ENCODE measurements at regions not wholly inside any gene's neighbourhood (a gene's known extent, or its start where the extent isn't known, plus 50 kb on each side); places are given as distances from the start of the nearest gene placed in this dataset.

GRCh38 chr18:73945130-73945792 is 202.4 kb downstream of the FBXO15 start:
- Histone ChIP-seq H3K9me3 (no peaks in the 10 kb centered on the region), H3K27me3 (ENCODE audit: low read depth) (no peaks in the 10 kb centered on the region), H3K4me1 (no peaks in the 10 kb centered on the region), H3K27ac (no peak overlapping the region), H3K36me3 (no peaks in the 10 kb centered on the region), H3K4me3 (no peak overlapping the region)
- no peak for DNase-seq
- TF ChIP-seq, protein P1, sequence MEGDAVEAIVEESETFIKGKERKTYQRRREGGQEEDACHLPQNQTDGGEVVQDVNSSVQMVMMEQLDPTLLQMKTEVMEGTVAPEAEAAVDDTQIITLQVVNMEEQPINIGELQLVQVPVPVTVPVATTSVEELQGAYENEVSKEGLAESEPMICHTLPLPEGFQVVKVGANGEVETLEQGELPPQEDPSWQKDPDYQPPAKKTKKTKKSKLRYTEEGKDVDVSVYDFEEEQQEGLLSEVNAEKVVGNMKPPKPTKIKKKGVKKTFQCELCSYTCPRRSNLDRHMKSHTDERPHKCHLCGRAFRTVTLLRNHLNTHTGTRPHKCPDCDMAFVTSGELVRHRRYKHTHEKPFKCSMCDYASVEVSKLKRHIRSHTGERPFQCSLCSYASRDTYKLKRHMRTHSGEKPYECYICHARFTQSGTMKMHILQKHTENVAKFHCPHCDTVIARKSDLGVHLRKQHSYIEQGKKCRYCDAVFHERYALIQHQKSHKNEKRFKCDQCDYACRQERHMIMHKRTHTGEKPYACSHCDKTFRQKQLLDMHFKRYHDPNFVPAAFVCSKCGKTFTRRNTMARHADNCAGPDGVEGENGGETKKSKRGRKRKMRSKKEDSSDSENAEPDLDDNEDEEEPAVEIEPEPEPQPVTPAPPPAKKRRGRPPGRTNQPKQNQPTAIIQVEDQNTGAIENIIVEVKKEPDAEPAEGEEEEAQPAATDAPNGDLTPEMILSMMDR (IDR thresholded peaks at IDR 0.05): no peak
- peak in 1 of 2 donors; percentile 35 for ATAC-seq
- intact Hi-C loops (cut with DNase I): no loop called here

- TF ChIP-seq, protein P1 (IDR thresholded peaks at IDR 0.05): no peak
- H3K27ac ChIP-seq: no peak overlapping the region
- no peak overlapping the region for H3K4me3 ChIP-seq
- intact Hi-C loops (cut with DNase I): no loop called here
- no peaks in the 10 kb centered on the region for H3K9me3 ChIP-seq
- no peak for ATAC-seq
- DNase-seq: no peak
- no peaks in the 10 kb centered on the region for H3K4me1 ChIP-seq
- H3K36me3 ChIP-seq: no peaks in the 10 kb centered on the region
- H3K27me3 ChIP-seq (ENCODE audit: low read depth): no peaks in the 10 kb centered on the region
These were observed 202.9 kb downstream of the FBXO15 start for GRCh38 chr18:73944715-73945114.

DNA sequence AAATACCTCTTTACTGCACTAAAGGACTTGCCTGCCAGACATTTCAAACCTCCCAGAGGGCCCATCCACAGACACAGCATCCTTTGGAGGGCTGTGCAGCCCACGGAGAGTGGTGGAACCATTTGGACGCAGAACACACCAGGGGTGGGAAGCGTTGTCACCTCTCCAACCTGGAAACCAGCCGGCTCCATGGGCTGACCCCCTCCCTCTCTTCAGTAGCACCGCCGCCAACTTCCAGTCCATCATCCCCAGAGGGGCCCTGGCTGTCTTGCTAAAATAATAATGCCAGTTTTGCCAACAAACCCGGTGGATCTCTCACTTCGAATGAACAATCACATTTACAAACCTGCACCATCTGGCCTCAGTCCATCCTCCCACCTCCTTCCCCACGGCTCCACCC is 203.9 kb downstream of the FBXO15 start:
- H3K4me1 ChIP-seq: no peaks in the 10 kb centered on the region
- no peaks in the 10 kb centered on the region for H3K9me3 ChIP-seq
- no peak overlapping the region for H3K27ac ChIP-seq
- DNase-seq (no peak), ATAC-seq (no peak)
- TF ChIP-seq, protein P1 (IDR thresholded peaks at IDR 0.05): no peak
- intact Hi-C loops (cut with DNase I): no loop called here
- H3K36me3 ChIP-seq: no peaks in the 10 kb centered on the region
- H3K27me3 ChIP-seq (ENCODE audit: low read depth): no peaks in the 10 kb centered on the region
- no peak overlapping the region for H3K4me3 ChIP-seq

- H3K4me3 ChIP-seq: no peak overlapping the region
- TF ChIP-seq, protein P1 (IDR thresholded peaks at IDR 0.05): no peak
- no peaks in the 10 kb centered on the region for H3K9me3 ChIP-seq
- H3K4me1 ChIP-seq: no peaks in the 10 kb centered on the region
- H3K27ac ChIP-seq: no peak overlapping the region
- no peaks in the 10 kb centered on the region for H3K36me3 ChIP-seq
- DNase-seq: no peak
- ATAC-seq: no peak
- no peaks in the 10 kb centered on the region for H3K27me3 ChIP-seq (ENCODE audit: low read depth)
- intact Hi-C loops (cut with DNase I): no loop called here
These were observed 204.7 kb downstream of the FBXO15 start for GRCh38 chr18:73942956-73943355.

GRCh38 chr18:73942081-73942625 is 205.5 kb downstream of the FBXO15 start:
- Histone ChIP-seq H3K4me1 (no peaks in the 10 kb centered on the region), H3K9me3 (no peaks in the 10 kb centered on the region), H3K4me3 (no peak overlapping the region), H3K36me3 (no peaks in the 10 kb centered on the region), H3K27ac (no peak overlapping the region), H3K27me3 (ENCODE audit: low read depth) (no peaks in the 10 kb centered on the region)
- intact Hi-C loops (cut with DNase I): no loop called here
- TF ChIP-seq, protein P1 (IDR thresholded peaks at IDR 0.05): no peak
- ATAC-seq: no peak
- no peak for DNase-seq
